GM12878 (cell line): ENCODE measurements at regions not wholly inside any gene's neighbourhood (a gene's known extent, or its start where the extent isn't known, plus 50 kb on each side); places are given as distances from the start of the nearest gene placed in this dataset.

Experiments
- ATF7 ChIP-seq: fragments of 450-650 bp; IDR thresholded peaks from 2 replicates; pipeline ENCODE4 v1.6.1; 2016; ENCODE audit warnings: low read depth, mild to moderate bottlenecking
- GABPA ChIP-seq: IDR thresholded peaks from 2 replicates; pipeline ENCODE4 v1.6.1; 2014; ENCODE audit warnings: antibody characterized with exemption, low read depth, mild to moderate bottlenecking, inconsistent platforms
- TF ChIP-seq, protein P1 (sequence below): fragments of 450-650 bp; IDR thresholded peaks from 2 replicates; pipeline ENCODE4 v1.6.1; 2016; ENCODE audit warnings: mild to moderate bottlenecking
- TF ChIP-seq, protein P2 (sequence below): fragments of 150-350 bp; IDR thresholded peaks from 2 replicates; pipeline ENCODE4 v1.6.1; 2016; ENCODE audit warnings: low read depth, low read length
- TF ChIP-seq, protein P3 (sequence below): fragments of 450-650 bp; conservative IDR thresholded peaks from 2 replicates; pipeline ENCODE4 v1.6.1; 2017; ENCODE audit warnings: mild to moderate bottlenecking, moderate library complexity

DNA sequence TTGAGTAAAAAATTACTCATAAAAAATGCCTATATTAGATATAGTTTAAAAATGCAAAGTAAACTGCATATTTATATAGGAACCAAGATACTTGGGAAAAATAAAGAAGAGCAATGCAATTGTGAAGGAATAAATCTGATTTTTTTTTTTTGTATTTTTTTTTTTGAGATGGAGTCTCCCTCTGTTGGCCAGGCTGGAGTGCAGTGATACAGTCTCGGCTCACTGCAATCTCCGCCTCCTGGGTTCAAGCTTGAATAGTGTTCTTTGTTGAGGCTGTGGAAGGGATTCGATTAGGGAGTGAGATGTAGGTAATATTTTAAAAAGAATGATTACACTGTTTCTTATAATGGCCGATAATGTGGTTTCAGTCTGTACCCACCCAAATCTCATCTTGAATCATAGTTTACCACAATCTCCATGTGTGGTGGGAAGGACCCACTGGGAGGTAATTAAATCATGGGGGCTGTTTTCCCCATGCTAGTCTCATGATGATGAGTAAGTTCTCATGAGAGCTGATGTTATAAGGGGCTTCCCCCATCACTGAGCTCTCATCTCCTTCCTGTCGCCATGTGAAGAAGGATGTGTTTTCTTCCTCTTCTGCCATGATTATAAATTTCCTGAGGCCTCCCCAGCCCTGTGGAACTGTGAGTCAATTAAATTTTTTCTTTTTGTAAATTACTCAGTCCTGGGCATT, 1765.9 kb downstream of the PLA2G4A start (continued):
- TF ChIP-seq, protein P1, sequence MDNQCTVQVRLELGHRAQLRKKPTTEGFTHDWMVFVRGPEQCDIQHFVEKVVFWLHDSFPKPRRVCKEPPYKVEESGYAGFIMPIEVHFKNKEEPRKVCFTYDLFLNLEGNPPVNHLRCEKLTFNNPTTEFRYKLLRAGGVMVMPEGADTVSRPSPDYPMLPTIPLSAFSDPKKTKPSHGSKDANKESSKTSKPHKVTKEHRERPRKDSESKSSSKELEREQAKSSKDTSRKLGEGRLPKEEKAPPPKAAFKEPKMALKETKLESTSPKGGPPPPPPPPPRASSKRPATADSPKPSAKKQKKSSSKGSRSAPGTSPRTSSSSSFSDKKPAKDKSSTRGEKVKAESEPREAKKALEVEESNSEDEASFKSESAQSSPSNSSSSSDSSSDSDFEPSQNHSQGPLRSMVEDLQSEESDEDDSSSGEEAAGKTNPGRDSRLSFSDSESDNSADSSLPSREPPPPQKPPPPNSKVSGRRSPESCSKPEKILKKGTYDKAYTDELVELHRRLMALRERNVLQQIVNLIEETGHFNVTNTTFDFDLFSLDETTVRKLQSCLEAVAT, result no peak
- TF ChIP-seq ATF7 (no peak), GABPA (no peak)
- TF ChIP-seq, protein P2, sequence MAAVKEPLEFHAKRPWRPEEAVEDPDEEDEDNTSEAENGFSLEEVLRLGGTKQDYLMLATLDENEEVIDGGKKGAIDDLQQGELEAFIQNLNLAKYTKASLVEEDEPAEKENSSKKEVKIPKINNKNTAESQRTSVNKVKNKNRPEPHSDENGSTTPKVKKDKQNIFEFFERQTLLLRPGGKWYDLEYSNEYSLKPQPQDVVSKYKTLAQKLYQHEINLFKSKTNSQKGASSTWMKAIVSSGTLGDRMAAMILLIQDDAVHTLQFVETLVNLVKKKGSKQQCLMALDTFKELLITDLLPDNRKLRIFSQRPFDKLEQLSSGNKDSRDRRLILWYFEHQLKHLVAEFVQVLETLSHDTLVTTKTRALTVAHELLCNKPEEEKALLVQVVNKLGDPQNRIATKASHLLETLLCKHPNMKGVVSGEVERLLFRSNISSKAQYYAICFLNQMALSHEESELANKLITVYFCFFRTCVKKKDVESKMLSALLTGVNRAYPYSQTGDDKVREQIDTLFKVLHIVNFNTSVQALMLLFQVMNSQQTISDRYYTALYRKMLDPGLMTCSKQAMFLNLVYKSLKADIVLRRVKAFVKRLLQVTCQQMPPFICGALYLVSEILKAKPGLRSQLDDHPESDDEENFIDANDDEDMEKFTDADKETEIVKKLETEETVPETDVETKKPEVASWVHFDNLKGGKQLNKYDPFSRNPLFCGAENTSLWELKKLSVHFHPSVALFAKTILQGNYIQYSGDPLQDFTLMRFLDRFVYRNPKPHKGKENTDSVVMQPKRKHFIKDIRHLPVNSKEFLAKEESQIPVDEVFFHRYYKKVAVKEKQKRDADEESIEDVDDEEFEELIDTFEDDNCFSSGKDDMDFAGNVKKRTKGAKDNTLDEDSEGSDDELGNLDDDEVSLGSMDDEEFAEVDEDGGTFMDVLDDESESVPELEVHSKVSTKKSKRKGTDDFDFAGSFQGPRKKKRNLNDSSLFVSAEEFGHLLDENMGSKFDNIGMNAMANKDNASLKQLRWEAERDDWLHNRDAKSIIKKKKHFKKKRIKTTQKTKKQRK, result no peak
- TF ChIP-seq, protein P3, sequence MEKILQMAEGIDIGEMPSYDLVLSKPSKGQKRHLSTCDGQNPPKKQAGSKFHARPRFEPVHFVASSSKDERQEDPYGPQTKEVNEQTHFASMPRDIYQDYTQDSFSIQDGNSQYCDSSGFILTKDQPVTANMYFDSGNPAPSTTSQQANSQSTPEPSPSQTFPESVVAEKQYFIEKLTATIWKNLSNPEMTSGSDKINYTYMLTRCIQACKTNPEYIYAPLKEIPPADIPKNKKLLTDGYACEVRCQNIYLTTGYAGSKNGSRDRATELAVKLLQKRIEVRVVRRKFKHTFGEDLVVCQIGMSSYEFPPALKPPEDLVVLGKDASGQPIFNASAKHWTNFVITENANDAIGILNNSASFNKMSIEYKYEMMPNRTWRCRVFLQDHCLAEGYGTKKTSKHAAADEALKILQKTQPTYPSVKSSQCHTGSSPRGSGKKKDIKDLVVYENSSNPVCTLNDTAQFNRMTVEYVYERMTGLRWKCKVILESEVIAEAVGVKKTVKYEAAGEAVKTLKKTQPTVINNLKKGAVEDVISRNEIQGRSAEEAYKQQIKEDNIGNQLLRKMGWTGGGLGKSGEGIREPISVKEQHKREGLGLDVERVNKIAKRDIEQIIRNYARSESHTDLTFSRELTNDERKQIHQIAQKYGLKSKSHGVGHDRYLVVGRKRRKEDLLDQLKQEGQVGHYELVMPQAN, result no peak
